ENCODE measurements at regions not wholly inside any gene's neighbourhood (a gene's known extent, or its start where the extent isn't known, plus 50 kb on each side); places are given as distances from the start of the nearest gene placed in this dataset.

DNA sequence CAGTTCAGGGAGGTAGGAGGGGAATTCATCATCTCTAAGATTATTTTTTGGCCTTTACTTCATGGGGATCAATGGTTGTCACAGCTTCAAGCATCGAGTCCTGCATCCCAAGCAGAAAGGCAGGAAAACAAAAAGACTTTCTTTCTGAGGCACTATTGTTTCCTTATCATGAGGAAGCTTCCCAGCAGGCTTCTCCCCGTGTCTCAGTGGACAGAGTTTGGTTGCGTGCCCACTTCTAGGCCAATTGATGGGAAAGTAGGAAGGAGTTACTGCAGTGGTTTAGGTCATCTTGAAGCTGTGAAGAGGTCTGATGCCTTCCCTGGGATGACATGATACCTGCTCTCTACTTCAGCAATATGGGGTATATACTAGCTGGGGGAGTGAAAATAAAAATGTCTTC is 175.3 kb upstream of the CDH13 start:
- Histone ChIP-seq H2AFZ (ENCODE audit: low read depth) (no peak overlapping the region), H3F3A (replicated peaks; ENCODE audit: insufficient read depth) (no peaks in the 10 kb centered on the region), H3K9ac (no peak overlapping the region), H3K9me3 (no peaks in the 10 kb centered on the region), H3K27ac (ENCODE audit: low read depth in 2 of 2, low read length in 1 of 2) (no peak overlapping the region), H4K20me1 (ENCODE audit: insufficient read depth) (no peaks in the 10 kb centered on the region), H3K4me2 (no peak overlapping the region), H3K4me1 (ENCODE audit: control insufficient read depth in 1 of 2, insufficient read depth in 2 of 2, low read depth in 1 of 2, low read length in 1 of 2) (no peaks in the 10 kb centered on the region), H3K9me2 (no peaks in the 10 kb centered on the region), H3K36me3 (replicated peaks in 1 of 2; ENCODE audit: control insufficient read depth in 1 of 2, insufficient read depth in 2 of 2, low read length in 1 of 2) (no peaks in the 10 kb centered on the region), H3K79me2 (ENCODE audit: insufficient read depth) (no peaks in the 10 kb centered on the region), H3K4me3 (ENCODE audit: low read depth in 2 of 2, low read length in 1 of 2) (no peak overlapping the region), H3K27me3 (ENCODE audit: insufficient read depth) (peaks cover 19% of the 10 kb centered on the region; the same call in 1 of the 2 replicates)
- WGBS (ENCODE audit: low lambda C conversion rate) = 17% methylated on average over 3 of the region's 3 CpGs
- TF ChIP-seq RAD21 (IDR thresholded peaks at IDR 0.05; ENCODE audit: low read length) = no peak
- no peak for TF ChIP-seq SIN3A (IDR thresholded peaks at IDR 0.05; ENCODE audit: borderline replicate concordance, low read depth, low read length)
- TF ChIP-seq FOXJ3 (CRISPR knock-in tag; IDR thresholded peaks at IDR 0.05) = no peak
- TF ChIP-seq, protein P1, sequence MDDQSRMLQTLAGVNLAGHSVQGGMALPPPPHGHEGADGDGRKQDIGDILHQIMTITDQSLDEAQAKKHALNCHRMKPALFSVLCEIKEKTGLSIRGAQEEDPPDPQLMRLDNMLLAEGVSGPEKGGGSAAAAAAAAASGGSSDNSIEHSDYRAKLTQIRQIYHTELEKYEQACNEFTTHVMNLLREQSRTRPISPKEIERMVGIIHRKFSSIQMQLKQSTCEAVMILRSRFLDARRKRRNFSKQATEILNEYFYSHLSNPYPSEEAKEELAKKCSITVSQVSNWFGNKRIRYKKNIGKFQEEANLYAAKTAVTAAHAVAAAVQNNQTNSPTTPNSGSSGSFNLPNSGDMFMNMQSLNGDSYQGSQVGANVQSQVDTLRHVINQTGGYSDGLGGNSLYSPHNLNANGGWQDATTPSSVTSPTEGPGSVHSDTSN (IDR thresholded peaks at IDR 0.05) = no peak
- TF ChIP-seq ELF1 (IDR thresholded peaks at IDR 0.05) = no peak
- no peak for TF ChIP-seq POLR2AphosphoS5 (IDR thresholded peaks at IDR 0.05; ENCODE audit: low read depth, low read length)
- no peak for TF ChIP-seq TEAD4 (IDR thresholded peaks at IDR 0.05; ENCODE audit: borderline replicate concordance, insufficient read depth)
- no peak for TF ChIP-seq JUND (IDR thresholded peaks at IDR 0.05)
- TF ChIP-seq, protein P2, sequence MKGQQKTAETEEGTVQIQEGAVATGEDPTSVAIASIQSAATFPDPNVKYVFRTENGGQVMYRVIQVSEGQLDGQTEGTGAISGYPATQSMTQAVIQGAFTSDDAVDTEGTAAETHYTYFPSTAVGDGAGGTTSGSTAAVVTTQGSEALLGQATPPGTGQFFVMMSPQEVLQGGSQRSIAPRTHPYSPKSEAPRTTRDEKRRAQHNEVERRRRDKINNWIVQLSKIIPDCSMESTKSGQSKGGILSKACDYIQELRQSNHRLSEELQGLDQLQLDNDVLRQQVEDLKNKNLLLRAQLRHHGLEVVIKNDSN (IDR thresholded peaks at IDR 0.05; ENCODE audit: borderline replicate concordance, low read depth) = no peak
- TF ChIP-seq FOXM1 (IDR thresholded peaks at IDR 0.05; ENCODE audit: low read depth) = no peak
- TF ChIP-seq, protein P3, sequence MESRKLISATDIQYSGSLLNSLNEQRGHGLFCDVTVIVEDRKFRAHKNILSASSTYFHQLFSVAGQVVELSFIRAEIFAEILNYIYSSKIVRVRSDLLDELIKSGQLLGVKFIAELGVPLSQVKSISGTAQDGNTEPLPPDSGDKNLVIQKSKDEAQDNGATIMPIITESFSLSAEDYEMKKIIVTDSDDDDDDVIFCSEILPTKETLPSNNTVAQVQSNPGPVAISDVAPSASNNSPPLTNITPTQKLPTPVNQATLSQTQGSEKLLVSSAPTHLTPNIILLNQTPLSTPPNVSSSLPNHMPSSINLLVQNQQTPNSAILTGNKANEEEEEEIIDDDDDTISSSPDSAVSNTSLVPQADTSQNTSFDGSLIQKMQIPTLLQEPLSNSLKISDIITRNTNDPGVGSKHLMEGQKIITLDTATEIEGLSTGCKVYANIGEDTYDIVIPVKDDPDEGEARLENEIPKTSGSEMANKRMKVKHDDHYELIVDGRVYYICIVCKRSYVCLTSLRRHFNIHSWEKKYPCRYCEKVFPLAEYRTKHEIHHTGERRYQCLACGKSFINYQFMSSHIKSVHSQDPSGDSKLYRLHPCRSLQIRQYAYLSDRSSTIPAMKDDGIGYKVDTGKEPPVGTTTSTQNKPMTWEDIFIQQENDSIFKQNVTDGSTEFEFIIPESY (IDR thresholded peaks at IDR 0.05; ENCODE audit: borderline replicate concordance, low read depth) = no peak
- TF ChIP-seq, protein P4, sequence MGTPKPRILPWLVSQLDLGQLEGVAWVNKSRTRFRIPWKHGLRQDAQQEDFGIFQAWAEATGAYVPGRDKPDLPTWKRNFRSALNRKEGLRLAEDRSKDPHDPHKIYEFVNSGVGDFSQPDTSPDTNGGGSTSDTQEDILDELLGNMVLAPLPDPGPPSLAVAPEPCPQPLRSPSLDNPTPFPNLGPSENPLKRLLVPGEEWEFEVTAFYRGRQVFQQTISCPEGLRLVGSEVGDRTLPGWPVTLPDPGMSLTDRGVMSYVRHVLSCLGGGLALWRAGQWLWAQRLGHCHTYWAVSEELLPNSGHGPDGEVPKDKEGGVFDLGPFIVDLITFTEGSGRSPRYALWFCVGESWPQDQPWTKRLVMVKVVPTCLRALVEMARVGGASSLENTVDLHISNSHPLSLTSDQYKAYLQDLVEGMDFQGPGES (IDR thresholded peaks at IDR 0.05; ENCODE audit: low read depth, low read length) = no peak
- no peak for TF ChIP-seq GATA2 (CRISPR knock-in tag; IDR thresholded peaks at IDR 0.05)
- TF ChIP-seq EZH2phosphoT487 (IDR thresholded peaks at IDR 0.05; ENCODE audit: borderline replicate concordance, low read depth) = no peak
- no peak for TF ChIP-seq SMC3 (IDR thresholded peaks at IDR 0.05; ENCODE audit: low read depth, low read length)
- TF ChIP-seq YY1 (IDR thresholded peaks at IDR 0.05; ENCODE audit: low read depth) = no peak
- TF ChIP-seq, protein P5, sequence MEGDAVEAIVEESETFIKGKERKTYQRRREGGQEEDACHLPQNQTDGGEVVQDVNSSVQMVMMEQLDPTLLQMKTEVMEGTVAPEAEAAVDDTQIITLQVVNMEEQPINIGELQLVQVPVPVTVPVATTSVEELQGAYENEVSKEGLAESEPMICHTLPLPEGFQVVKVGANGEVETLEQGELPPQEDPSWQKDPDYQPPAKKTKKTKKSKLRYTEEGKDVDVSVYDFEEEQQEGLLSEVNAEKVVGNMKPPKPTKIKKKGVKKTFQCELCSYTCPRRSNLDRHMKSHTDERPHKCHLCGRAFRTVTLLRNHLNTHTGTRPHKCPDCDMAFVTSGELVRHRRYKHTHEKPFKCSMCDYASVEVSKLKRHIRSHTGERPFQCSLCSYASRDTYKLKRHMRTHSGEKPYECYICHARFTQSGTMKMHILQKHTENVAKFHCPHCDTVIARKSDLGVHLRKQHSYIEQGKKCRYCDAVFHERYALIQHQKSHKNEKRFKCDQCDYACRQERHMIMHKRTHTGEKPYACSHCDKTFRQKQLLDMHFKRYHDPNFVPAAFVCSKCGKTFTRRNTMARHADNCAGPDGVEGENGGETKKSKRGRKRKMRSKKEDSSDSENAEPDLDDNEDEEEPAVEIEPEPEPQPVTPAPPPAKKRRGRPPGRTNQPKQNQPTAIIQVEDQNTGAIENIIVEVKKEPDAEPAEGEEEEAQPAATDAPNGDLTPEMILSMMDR (IDR thresholded peaks at IDR 0.05) = no peak
- CTCF ChIA-PET = interaction anchor here (1.3 to 1.6 kb wide), 2 partner anchors 12 to 188 kb away, joined by 6 read pairs; no protein-coding TSS in a partner anchor
- DNase-seq = no peak
- POLR2A ChIA-PET = no interaction called here

Data from SK-N-SH (cell line).